Fibroblast of peridontal ligament (primary cell): ENCODE measurements at regions not wholly inside any gene's neighbourhood (a gene's known extent, or its start where the extent isn't known, plus 50 kb on each side); places are given as distances from the start of the nearest gene placed in this dataset.
A peak's percentile ranks its signal among the peaks of the same experiment; 100 is the strongest.
"Not testable (repeated sequence)": the region's sequence is repeated elsewhere in the genome, so short reads cannot be mapped to it uniquely, and the experiment has no call there.

Source experiments
- DNase-seq: peaks from one replicate; pipeline ENCODE4 v3.0.0-alpha.2; 2010; ENCODE audit errors: extremely low read depth

GRCh38 chr12:25684070-25684469 lies 131.0 kb upstream of the LMNTD1 start:
- DNase-seq: no peak

- DNase-seq: no peak
Measured at GRCh38 chr12:25686351-25686750, 133.3 kb upstream of the LMNTD1 start.

- no peak for DNase-seq
Measured at GRCh38 chr12:25687226-25687625, 134.1 kb upstream of the LMNTD1 start.

- DNase-seq: not testable (repeated sequence)
Measured at GRCh38 chr12:25688851-25689250, 135.8 kb upstream of the LMNTD1 start.

- DNase-seq: peak; percentile 32
Measured at GRCh38 chr12:25689996-25690501, 137.0 kb upstream of the LMNTD1 start.

- no peak for DNase-seq
Measured at GRCh38 chr12:25690996-25691864, 138.1 kb upstream of the LMNTD1 start.

GRCh38 chr12:25691865-25692114 lies 138.7 kb upstream of the LMNTD1 start:
- DNase-seq: no peak

- peak; percentile 73 for DNase-seq
Measured at GRCh38 chr12:25692115-25693035, 139.3 kb upstream of the LMNTD1 start.

- DNase-seq: peak; percentile 77
Measured at GRCh38 chr12:25694072-25694471, 141.0 kb upstream of the LMNTD1 start.

- DNase-seq: no peak
Measured at GRCh38 chr12:25695574-25695973, 142.5 kb upstream of the LMNTD1 start.

GRCh38 chr12:25698772-25699171 lies 145.7 kb upstream of the LMNTD1 start:
- DNase-seq: no peak

- no peak for DNase-seq
Measured at GRCh38 chr12:25699454-25699853, 146.4 kb upstream of the LMNTD1 start.

GRCh38 chr12:25701290-25701689 lies 148.2 kb upstream of the LMNTD1 start:
- peak; percentile 45 for DNase-seq

GRCh38 chr12:25702553-25702952 lies 149.5 kb upstream of the LMNTD1 start:
- no peak for DNase-seq

- no peak for DNase-seq
Measured at GRCh38 chr12:25705261-25705660, 152.2 kb upstream of the LMNTD1 start.

GRCh38 chr12:25706646-25707045 lies 153.6 kb upstream of the LMNTD1 start:
- DNase-seq: peak; percentile 84

GRCh38 chr12:25707056-25707455 lies 154.0 kb upstream of the LMNTD1 start:
- DNase-seq: no peak

GRCh38 chr12:25708661-25709060 lies 155.6 kb upstream of the LMNTD1 start:
- DNase-seq: no peak

GRCh38 chr12:25710128-25710527 lies 157.0 kb upstream of the LMNTD1 start:
- DNase-seq: peak; percentile 58

- not testable (repeated sequence) for DNase-seq
Measured at GRCh38 chr12:25710938-25711605, 158.0 kb upstream of the LMNTD1 start.

- no peak for DNase-seq
Measured at GRCh38 chr12:25712169-25712568, 159.1 kb upstream of the LMNTD1 start.

- DNase-seq: no peak
Measured at GRCh38 chr12:25713264-25713663, 160.2 kb upstream of the LMNTD1 start.
